Tibial artery (tissue), 4 donors: ENCODE measurements at regions not wholly inside any gene's neighbourhood (a gene's known extent, or its start where the extent isn't known, plus 50 kb on each side); places are given as distances from the start of the nearest gene placed in this dataset.

ENCODE experiments used
- DNase-seq, 2 donors: peaks; one replicate each; pipeline ENCODE4 v3.0.0-alpha.2; 2019
- H3K27ac ChIP-seq, 2 donors: fragments of 200-600 bp; sonication (generic) in 1 of 2; 1 replicate in 1 of 2; 2 replicates in 1 of 2; pipeline ENCODE4 v1.5.1; 2018 to 2019; ENCODE audit warnings: mild to moderate bottlenecking in 1 of 2
- H3K27me3 ChIP-seq, 2 donors: fragments of 200-600 bp; sonication (generic) in 1 of 2; one replicate each; pipeline versions ENCODE4 v1.5.1 to v1.6.0; 2016 to 2019
- H3K36me3 ChIP-seq, 3 donors: fragments of 200-600 bp; sonication (generic) in 2 of 3; one replicate each; pipeline ENCODE4 v1.5.1; 2016 to 2019; ENCODE audit warnings: mild to moderate bottlenecking in 2 of 3
- H3K4me1 ChIP-seq, 4 donors: fragments of 200-600 bp; sonication (generic) in 2 of 4; 1 replicate in 3 of 4; 2 replicates in 1 of 4; pipeline ENCODE4 v1.5.1; 2016 to 2019
- H3K4me3 ChIP-seq, 2 donors: fragments of 200-600 bp; sonication (generic) in 1 of 2; 1 replicate in 1 of 2; 2 replicates in 1 of 2; pipeline ENCODE4 v1.5.1; 2018 to 2019; ENCODE audit warnings: mild to moderate bottlenecking in 2 of 2
- H3K9me3 ChIP-seq, 3 donors: fragments of 200-600 bp; sonication (generic) in 1 of 3; one replicate each; pipeline ENCODE4 v1.5.1; 2016 to 2019
- intact Hi-C: fragments of 100-400 bp; cut with DNase I; formaldehyde crosslinking; loops from one replicate; pipeline ENCODE4 v1.15.0; 2023; ENCODE audit warnings: low total_unique reads
- TF ChIP-seq, protein P1 (sequence below), 2 experiments: fragments of 200-600 bp in 1 of 2; fragments of 450-650 bp in 1 of 2; IDR thresholded peaks; one replicate each; pipeline ENCODE4 v1.5.1; 2017 to 2019; ENCODE audit warnings: antibody characterized with exemption in 2 of 2, mild to moderate bottlenecking in 1 of 2, moderate library complexity in 1 of 2

- no peaks in the 10 kb centered on the region for H3K36me3 ChIP-seq
- H3K4me3 ChIP-seq: no peak overlapping the region
- H3K9me3 ChIP-seq: no peaks in the 10 kb centered on the region
- TF ChIP-seq, protein P1, sequence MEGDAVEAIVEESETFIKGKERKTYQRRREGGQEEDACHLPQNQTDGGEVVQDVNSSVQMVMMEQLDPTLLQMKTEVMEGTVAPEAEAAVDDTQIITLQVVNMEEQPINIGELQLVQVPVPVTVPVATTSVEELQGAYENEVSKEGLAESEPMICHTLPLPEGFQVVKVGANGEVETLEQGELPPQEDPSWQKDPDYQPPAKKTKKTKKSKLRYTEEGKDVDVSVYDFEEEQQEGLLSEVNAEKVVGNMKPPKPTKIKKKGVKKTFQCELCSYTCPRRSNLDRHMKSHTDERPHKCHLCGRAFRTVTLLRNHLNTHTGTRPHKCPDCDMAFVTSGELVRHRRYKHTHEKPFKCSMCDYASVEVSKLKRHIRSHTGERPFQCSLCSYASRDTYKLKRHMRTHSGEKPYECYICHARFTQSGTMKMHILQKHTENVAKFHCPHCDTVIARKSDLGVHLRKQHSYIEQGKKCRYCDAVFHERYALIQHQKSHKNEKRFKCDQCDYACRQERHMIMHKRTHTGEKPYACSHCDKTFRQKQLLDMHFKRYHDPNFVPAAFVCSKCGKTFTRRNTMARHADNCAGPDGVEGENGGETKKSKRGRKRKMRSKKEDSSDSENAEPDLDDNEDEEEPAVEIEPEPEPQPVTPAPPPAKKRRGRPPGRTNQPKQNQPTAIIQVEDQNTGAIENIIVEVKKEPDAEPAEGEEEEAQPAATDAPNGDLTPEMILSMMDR (IDR thresholded peaks at IDR 0.05): no peak
- intact Hi-C loops: loop anchor here (10.0 kb wide), 1 partner anchor 1569 kb away; no protein-coding TSS in a partner anchor
- DNase-seq: no peak
- H3K27ac ChIP-seq: no peak overlapping the region
- no peaks in the 10 kb centered on the region for H3K27me3 ChIP-seq
- H3K4me1 ChIP-seq: no peaks in the 10 kb centered on the region
These were observed 51.4 kb upstream of the SCN7A start for GRCh38 chr2:166545473-166545872.
